ENCODE measurements at regions not wholly inside any gene's neighbourhood (a gene's known extent, or its start where the extent isn't known, plus 50 kb on each side); places are given as distances from the start of the nearest gene placed in this dataset.

DNA sequence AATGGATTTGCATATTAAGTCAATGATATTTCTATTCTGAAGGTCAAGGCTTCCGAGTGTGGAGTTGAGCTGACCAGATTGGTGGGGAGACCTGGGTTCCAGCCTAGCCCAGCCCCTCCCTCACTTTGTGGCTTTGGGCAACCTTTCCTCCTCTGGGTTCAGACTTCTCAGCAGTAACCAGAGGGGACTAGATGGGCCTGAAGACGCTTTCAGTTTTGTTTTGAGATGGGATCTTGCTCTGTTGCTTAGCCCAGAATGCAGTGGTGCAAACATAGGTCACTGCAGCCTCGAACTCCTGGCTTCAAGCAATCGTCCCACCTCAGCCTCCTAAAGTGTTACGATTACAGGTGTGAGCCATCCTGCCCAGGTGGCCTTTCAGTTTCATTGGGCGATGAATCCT, 68.1 kb upstream of the LEP start:
- H3K27ac ChIP-seq (replicated peaks) = no peak overlapping the region
- H3K27me3 ChIP-seq (ENCODE audit: low read depth) = peaks cover 100% of the 10 kb centered on the region
- H3K4me3 ChIP-seq = no peak overlapping the region
- no peaks in the 10 kb centered on the region for H3K36me3 ChIP-seq
- intact Hi-C loops (cut with micrococcal nuclease) = no loop called here
- H3K4me1 ChIP-seq = peaks cover 7% of the 10 kb centered on the region
- TF ChIP-seq, protein P1, sequence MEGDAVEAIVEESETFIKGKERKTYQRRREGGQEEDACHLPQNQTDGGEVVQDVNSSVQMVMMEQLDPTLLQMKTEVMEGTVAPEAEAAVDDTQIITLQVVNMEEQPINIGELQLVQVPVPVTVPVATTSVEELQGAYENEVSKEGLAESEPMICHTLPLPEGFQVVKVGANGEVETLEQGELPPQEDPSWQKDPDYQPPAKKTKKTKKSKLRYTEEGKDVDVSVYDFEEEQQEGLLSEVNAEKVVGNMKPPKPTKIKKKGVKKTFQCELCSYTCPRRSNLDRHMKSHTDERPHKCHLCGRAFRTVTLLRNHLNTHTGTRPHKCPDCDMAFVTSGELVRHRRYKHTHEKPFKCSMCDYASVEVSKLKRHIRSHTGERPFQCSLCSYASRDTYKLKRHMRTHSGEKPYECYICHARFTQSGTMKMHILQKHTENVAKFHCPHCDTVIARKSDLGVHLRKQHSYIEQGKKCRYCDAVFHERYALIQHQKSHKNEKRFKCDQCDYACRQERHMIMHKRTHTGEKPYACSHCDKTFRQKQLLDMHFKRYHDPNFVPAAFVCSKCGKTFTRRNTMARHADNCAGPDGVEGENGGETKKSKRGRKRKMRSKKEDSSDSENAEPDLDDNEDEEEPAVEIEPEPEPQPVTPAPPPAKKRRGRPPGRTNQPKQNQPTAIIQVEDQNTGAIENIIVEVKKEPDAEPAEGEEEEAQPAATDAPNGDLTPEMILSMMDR (IDR thresholded peaks at IDR 0.05; ENCODE audit: borderline replicate concordance) = no peak
- DNase-seq = no peak
- H3K9me3 ChIP-seq (replicated peaks) = no peaks in the 10 kb centered on the region

GRCh38 chr7:128174386-128174785, 66.7 kb upstream of the LEP start:
- TF ChIP-seq, protein P1 (IDR thresholded peaks at IDR 0.05; ENCODE audit: borderline replicate concordance) = no peak
- Histone ChIP-seq H3K4me3 (no peak overlapping the region), H3K36me3 (no peaks in the 10 kb centered on the region), H3K4me1 (no peaks in the 10 kb centered on the region), H3K27me3 (ENCODE audit: low read depth) (peaks cover 100% of the 10 kb centered on the region), H3K27ac (replicated peaks) (no peak overlapping the region), H3K9me3 (replicated peaks) (no peaks in the 10 kb centered on the region)
- DNase-seq = no peak
- intact Hi-C loops (cut with micrococcal nuclease) = no loop called here

DNA sequence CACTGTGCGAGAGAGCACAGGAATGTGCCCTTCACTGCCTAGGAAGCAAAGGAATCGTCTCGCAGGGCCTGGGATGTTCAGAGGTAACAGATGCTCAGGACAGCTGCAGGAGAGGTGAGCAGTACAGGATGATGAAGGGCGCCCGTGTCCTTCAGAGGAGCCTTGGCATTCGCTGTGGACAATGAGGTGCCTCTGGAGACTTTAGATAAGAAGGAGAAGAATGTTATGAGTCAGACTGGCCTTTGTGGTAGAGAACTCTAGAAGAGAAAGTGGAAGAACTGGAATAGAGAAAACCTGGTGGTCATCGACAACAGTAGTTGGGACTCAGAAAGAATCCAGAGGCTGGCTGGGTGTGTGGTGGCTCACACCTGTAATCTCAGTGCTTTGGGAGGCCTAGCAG, 64.4 kb upstream of the LEP start:
- DNase-seq = no peak
- intact Hi-C loops (cut with micrococcal nuclease) = no loop called here
- TF ChIP-seq, protein P1 (IDR thresholded peaks at IDR 0.05; ENCODE audit: borderline replicate concordance) = no peak
- Histone ChIP-seq H3K27me3 (ENCODE audit: low read depth) (peaks cover 89% of the 10 kb centered on the region), H3K9me3 (replicated peaks) (no peaks in the 10 kb centered on the region), H3K4me3 (no peak overlapping the region), H3K4me1 (no peaks in the 10 kb centered on the region), H3K36me3 (no peaks in the 10 kb centered on the region), H3K27ac (replicated peaks) (no peak overlapping the region)

DNA sequence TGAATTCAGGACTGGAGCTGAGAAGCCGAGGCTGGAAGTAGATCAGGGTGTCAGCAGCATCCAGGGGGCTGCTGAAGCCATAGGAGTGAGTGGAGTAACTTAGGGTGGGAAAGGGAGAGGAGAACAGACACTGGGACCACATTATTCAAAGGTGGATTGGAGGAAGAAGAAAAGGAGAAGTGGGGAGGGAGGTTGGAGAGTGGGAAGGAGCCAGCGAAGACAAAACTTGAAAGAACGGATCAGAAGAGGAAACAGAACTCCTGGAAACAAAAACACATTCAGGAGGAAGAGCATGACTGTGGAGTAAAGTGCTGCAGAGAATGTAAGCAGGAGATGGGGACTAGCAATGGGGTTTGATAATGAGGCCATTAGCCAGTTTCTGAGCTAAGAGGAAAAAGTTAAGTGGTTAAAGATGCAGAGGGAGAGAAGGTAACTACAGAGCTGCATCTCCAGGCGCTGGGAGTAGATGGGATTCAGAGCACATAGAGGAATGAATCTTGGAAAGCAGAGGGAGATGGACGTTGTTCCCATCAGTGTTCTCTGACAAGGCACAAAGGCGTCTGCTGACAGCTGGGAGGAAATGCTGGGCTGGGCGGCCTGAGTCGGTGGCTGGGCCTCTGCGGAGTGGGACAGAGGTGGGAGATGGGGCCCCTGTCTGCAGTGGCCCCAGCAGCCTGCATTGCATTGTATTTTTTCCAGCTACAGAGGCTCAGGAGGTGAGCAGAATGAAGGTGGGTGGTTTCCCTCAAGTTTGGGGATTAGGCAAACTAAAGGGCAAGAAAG, 63.1 kb upstream of the LEP start:
- intact Hi-C loops (cut with micrococcal nuclease) = no loop called here
- DNase-seq = no peak
- TF ChIP-seq, protein P1 (IDR thresholded peaks at IDR 0.05; ENCODE audit: borderline replicate concordance) = no peak
- Histone ChIP-seq H3K4me3 (no peak overlapping the region), H3K27me3 (ENCODE audit: low read depth) (peaks cover 76% of the 10 kb centered on the region), H3K4me1 (no peaks in the 10 kb centered on the region), H3K9me3 (replicated peaks) (no peaks in the 10 kb centered on the region), H3K36me3 (no peaks in the 10 kb centered on the region), H3K27ac (replicated peaks) (no peak overlapping the region)

- no peaks in the 10 kb centered on the region for H3K36me3 ChIP-seq
- H3K27ac ChIP-seq (replicated peaks) = no peak overlapping the region
- peaks cover 76% of the 10 kb centered on the region for H3K27me3 ChIP-seq (ENCODE audit: low read depth)
- DNase-seq = no peak
- H3K9me3 ChIP-seq (replicated peaks) = no peaks in the 10 kb centered on the region
- intact Hi-C loops (cut with micrococcal nuclease) = no loop called here
- TF ChIP-seq, protein P1 (IDR thresholded peaks at IDR 0.05; ENCODE audit: borderline replicate concordance) = no peak
- no peaks in the 10 kb centered on the region for H3K4me1 ChIP-seq
- H3K4me3 ChIP-seq = no peak overlapping the region
Measured at GRCh38 chr7:128178611-128179010, 62.5 kb upstream of the LEP start.
